Omental fat pad (tissue), 3 donors: ENCODE measurements at regions not wholly inside any gene's neighbourhood (a gene's known extent, or its start where the extent isn't known, plus 50 kb on each side); places are given as distances from the start of the nearest gene placed in this dataset.

Experiments used
- ATAC-seq: fragments of 150-250 bp; one replicate; pipeline ENCODE4 v1.9.1; 2016; ENCODE audit warnings: mild to moderate bottlenecking, moderate library complexity; ENCODE audit not compliant: low FRiP score
- DNase-seq: peaks from one replicate; pipeline ENCODE4 v3.0.0-alpha.2; 2019; ENCODE audit warnings: low spot score
- TF ChIP-seq, protein P1 (sequence below), 3 donors: fragments of 450-650 bp; IDR thresholded peaks; one replicate each; pipeline ENCODE4 v1.5.1; 2016 to 2017; ENCODE audit warnings: antibody characterized with exemption in 3 of 3, mild to moderate bottlenecking in 3 of 3, moderate library complexity in 2 of 3

DNA sequence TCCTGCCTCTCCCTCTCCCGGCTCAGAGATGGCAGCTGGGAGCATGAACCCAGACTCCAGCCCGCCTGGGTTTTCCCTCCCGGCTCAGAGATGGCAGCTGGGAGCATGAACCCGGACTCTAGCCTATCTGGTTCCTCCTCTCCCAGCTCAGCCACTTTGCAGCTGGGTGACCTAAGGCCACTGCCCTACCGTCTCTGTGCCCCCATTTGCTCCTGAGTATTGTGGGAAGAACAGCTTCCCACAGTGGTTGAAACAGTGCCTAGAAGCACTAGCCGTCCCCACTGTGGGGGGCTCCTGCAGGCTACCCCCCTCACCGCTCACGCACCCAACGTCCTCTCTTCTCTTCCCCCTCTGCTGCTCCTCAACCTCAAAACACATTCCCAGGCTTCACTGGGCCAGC lies 99.9 kb upstream of the GSE1 start:
- TF ChIP-seq, protein P1, sequence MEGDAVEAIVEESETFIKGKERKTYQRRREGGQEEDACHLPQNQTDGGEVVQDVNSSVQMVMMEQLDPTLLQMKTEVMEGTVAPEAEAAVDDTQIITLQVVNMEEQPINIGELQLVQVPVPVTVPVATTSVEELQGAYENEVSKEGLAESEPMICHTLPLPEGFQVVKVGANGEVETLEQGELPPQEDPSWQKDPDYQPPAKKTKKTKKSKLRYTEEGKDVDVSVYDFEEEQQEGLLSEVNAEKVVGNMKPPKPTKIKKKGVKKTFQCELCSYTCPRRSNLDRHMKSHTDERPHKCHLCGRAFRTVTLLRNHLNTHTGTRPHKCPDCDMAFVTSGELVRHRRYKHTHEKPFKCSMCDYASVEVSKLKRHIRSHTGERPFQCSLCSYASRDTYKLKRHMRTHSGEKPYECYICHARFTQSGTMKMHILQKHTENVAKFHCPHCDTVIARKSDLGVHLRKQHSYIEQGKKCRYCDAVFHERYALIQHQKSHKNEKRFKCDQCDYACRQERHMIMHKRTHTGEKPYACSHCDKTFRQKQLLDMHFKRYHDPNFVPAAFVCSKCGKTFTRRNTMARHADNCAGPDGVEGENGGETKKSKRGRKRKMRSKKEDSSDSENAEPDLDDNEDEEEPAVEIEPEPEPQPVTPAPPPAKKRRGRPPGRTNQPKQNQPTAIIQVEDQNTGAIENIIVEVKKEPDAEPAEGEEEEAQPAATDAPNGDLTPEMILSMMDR (IDR thresholded peaks at IDR 0.05): no peak
- ATAC-seq: no peak
- DNase-seq: no peak

DNA sequence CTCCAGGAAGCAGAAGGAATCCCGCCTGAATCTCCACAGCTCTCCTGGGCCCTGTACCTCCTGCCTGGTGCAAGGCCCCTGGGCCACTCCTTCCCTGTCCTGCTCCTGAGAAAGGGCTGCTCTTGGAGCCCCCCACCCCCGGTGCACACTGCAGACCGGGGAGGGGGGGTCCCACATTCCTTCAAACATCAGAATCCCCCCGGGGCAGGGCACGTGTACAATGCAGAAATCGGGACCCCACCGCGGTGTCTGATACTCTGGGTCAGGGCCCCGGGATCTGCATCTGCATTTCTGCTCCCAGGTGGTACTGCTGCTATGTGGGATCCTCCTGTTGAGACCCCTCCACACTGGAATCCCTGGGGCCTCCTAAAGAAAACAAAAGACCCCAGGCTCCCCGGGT lies 99.5 kb upstream of the GSE1 start:
- DNase-seq (no peak), ATAC-seq (no peak)
- TF ChIP-seq, protein P1 (IDR thresholded peaks at IDR 0.05): no peak

DNA sequence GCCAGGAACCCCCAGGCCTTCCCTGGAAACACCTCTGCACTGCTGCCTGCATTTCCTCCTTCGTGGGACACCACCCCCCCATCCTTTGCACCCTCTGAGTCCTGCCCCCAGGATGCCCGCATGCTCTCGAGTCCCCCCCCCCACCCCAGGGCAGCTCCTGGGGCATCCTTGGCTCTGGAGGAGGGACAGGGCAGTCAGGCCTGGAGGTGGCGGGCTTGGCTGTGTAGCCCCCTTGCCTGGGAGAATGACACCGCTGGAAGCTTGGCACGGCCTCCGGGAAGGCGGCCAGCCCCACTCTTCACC lies 98.9 kb upstream of the GSE1 start:
- no peak for ATAC-seq
- TF ChIP-seq, protein P1 (IDR thresholded peaks at IDR 0.05): no peak
- DNase-seq: no peak

DNA sequence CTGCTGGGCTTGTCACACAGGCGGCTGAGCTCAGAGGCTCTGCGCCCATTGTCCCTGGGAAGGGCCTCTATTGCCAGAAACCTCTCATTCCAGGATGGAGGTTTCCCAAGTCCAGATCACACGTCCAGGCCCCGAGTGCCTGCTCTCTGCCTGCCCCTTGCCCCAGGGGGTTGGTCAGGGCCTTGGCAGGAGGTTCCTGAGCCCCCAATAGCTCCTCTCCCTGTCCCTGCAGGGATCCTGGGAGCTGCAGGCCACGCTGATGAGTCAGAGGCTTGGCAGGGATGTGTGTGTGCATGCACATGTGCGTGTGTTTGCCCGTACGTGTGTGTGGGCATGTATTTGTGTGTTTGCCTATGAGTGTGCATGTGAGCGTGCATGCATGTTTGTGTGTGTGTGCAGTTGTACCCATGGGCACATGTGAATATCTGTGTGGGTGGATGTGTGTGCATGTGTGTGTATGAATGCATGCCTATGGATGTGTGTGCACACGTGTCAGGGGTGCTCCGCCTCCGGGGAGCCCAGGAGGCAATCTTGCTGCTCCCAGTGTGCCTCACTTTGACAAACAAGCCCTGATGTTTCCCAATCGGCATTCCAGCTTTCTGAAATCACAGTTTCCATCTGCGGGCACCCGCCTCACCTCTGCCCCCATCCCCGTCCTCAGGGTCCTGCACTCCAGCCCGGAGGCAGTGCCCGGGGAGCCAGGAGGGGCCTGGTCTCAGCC lies 98.4 kb upstream of the GSE1 start:
- peak; percentile 73 for ATAC-seq
- TF ChIP-seq, protein P1 (IDR thresholded peaks at IDR 0.05): no peak
- peak; percentile 31 for DNase-seq

DNA sequence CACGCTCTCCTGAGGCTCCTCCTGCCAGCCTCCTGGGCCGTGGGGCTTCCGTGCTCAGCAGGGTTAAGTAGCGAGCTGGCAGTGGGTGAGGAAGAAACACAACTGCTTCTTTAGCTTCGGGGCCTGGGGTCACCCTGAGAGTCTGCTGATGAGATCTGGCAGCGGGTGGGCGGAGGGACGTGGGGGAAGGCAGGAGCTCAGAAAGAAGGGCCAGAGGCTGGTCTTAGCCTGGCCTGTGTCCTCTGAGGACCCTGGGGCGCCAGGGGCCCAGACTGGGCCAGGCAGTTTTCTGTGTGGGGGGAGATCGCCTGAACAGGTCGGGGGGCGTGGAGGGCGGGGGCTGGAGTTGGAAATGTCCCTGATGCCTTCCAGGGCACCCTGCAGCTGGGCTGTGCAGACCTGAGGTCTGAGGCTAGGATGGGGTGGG lies 97.8 kb upstream of the GSE1 start:
- no peak for DNase-seq
- no peak for ATAC-seq
- TF ChIP-seq, protein P1 (IDR thresholded peaks at IDR 0.05): no peak

DNA sequence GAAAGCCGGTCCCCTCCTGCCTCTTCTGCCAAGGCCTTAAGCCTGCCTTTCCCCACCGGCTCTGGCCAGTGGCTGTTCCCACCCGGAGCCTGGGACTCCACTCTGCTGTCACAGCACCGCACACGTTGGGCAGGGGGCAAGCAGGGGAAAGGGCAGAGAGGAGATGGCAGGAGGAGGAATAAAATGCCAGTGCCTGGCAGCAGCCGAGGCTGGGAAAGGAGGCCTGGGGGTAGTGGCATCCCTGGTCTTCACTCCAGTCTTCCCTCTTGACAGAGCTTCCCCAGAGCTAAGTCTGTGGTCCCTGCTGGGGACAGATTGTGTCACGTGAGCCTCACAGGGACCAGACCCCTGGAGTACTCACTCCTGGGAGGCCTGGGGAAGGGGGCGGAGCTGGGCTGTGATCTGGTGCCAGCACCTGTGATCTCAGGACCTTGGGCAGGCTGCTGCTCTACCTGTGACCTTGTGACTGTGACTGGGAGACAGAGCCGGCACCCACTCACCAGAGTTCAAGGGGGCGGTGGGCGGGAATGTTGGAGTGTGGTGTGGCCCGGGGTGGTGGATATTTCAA lies 97.2 kb upstream of the GSE1 start:
- no peak for ATAC-seq
- no peak for DNase-seq
- TF ChIP-seq, protein P1 (IDR thresholded peaks at IDR 0.05): no peak

DNA sequence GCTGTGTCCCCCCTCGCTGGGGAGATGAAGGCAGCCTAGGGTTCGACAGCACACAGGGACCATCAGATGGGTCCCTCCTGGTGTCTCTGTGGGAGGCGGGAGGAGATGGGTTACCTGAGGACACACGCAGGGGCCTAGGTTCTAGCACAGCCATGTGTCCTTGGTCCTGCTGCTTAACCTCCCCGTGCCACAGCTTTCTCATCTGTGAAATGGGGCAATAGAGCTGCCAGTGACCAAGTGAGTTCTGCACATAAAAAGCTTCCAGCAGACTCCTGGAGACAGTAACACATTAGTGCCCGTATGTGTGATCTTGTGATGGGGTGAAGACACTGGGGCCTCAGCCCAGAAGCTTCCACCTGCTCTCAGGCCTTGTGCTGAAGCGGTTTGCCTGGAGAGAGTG lies 96.0 kb upstream of the GSE1 start:
- ATAC-seq: no peak
- no peak for DNase-seq
- TF ChIP-seq, protein P1 (IDR thresholded peaks at IDR 0.05): no peak
